AG09319 (cell line): ENCODE measurements at regions not wholly inside any gene's neighbourhood (a gene's known extent, or its start where the extent isn't known, plus 50 kb on each side); places are given as distances from the start of the nearest gene placed in this dataset.

ENCODE experiments used
- DNase-seq: peaks from one replicate; pipeline ENCODE4 v3.0.0-alpha.2; 2010; ENCODE audit warnings: low read depth; ENCODE audit errors: extremely low read depth
- CTCF ChIP-seq: IDR thresholded peaks from 2 replicates; pipeline ENCODE4 v1.5.1; 2011; ENCODE audit warnings: low read depth, mild to moderate bottlenecking, inconsistent platforms, low read length, moderate library complexity

DNA sequence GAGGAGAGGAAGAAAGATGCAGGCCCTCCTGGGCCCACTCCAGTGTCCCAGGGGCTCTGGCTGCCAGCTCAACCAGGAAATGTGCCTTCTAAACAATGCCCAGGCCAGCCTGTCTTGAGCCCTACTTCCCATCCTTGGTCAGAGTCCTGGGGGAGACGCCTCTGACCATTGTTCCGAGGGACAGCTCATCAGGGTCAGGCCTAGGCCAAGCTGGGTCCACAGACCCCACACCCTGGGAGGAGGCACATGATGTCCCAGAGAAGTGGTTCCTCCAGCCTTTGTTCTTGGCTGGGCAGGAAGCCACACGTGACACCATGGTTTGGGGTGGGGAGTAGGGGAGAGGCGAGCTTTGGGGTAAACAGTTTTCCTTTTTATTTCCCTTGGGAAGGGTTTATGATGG lies 102.5 kb downstream of the EFNB1 start:
- no peak for TF ChIP-seq CTCF
- DNase-seq = no peak

GRCh38 chrX:68930542-68931317 lies 101.9 kb downstream of the EFNB1 start:
- no peak for DNase-seq
- no peak for TF ChIP-seq CTCF

DNA sequence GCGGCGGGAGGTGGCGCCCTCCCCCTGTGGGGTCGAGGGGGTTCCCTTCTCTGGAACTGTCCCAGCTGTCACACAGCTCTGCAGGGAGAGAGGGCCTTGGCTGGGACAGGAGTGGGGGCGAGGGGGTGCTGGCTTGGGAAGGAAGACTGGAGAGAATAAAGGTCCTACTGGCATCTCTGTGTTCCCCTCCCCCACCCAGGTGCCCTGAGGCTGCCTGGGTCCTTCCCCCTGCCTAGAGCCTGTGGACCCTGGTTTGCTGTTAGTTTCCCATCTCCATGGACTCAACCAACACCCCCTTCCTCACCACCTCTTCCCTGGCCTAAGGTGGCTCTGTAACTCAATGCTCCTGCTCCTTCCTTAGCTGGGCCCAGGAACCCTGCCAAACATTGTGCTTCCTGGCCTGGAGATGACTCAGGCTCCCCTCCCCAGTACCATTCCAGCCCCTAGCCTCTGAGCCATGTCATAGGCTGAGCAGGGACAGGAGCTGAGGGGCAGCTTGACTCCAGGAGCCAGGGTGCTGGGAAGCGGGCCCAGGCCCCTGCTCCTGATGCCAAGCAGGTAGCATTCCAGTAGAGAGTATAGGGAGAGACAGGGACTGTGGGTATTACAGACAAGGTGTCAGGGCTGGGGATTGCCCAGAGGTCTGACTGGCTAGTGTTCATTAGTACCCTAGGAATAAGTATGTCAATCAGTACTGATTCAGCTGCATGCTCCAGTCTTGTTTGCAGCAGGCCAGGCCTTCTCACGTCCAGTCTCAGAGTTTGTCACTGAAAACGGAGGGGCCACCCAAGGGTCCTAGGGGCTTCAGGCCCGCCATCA lies 100.7 kb downstream of the EFNB1 start:
- no peak for TF ChIP-seq CTCF
- no peak for DNase-seq

DNA sequence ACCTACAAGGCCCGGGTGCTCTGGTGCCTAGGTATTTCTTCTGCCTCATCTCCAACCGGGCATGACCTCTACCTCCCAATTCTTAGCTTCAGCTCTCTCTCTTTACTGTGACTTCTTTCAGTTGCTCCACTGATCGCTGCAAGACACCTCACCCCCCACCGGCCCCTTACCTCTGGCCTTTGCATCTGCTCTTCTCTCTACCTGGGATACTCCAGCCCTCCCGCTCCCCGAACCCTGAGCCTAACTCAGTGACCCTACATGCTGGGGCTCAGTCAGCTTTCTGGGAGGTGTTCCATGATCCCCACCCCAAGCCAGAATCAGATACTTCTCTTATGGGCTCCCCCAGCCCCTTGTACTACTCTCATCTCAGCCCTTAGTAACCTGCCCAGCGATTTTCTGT lies 99.6 kb downstream of the EFNB1 start:
- DNase-seq = no peak
- no peak for TF ChIP-seq CTCF

DNA sequence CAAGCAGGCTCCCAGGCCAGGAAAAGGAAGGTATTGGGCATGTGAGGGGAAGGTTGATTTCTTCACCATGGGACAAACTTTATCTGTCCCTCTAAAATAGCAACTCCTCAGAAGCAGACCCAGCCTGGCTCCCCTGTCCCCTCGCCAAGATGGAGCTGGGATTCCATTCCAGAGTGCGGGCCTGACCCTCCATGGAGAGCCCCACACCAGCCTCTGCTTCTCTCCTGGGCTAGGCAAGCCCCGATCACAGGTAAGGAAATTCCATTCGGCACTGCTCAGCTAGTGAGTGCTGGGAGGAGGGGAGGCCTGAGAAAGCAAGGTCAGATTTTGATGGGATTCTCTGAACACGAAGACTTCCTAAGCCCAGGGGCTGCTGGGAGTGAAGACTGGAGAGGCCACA lies 98.4 kb downstream of the EFNB1 start:
- no peak for TF ChIP-seq CTCF
- no peak for DNase-seq

GRCh38 chrX:68923147-68923546 lies 94.3 kb downstream of the EFNB1 start:
- no peak for DNase-seq
- TF ChIP-seq CTCF = no peak

DNA sequence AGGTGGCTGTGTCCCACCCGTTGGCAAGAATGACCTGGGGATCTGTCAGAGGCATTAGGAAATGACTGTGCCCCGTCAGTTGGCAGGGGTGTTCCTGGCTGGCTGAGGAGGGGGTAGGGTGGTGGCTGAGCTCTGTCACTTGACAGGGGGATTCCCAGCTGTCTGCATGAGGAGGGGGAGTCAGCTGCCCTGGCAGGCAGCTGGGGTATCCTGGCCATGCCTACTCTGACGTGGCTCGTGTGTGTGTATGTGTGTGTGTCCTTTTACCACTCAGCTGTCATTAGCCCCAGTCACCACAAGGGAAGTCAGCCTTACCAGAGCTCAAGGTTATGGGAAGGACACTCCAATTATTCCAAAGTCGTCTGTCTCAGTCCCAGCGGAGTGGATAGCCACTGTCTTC lies 93.2 kb downstream of the EFNB1 start:
- TF ChIP-seq CTCF = no peak
- DNase-seq = no peak
